ENCODE measurements at regions not wholly inside any gene's neighbourhood (a gene's known extent, or its start where the extent isn't known, plus 50 kb on each side); places are given as distances from the start of the nearest gene placed in this dataset.

DNA sequence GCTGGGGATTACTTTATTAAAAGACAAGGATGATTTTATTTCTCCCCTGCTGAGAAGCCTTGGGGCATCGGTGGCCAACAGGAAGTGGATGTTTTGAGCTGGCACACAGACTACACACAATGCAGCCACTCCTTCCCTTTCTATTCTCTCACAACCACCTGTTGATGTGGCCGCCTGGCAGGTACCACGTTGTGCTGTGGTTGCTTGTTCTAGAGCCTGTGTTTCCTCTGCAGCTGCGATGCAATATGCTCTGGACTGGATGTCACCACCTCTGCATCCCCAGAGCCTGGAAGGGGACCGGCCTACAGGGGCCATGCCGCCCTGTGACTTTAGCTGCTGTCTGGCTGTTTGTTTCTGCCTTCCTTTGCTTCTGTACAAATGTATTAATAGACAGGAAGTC lies 195.7 kb upstream of the CELF2 start:
- TF ChIP-seq ISL1 (CRISPR knock-in tag; IDR thresholded peaks at IDR 0.05): no peak
- TF ChIP-seq ZC3H10 (CRISPR knock-in tag; IDR thresholded peaks at IDR 0.05): no peak
- no peak for TF ChIP-seq ARNTL (CRISPR knock-in tag; IDR thresholded peaks at IDR 0.05; ENCODE audit: borderline replicate concordance, low read depth)
- TF ChIP-seq, protein P1, sequence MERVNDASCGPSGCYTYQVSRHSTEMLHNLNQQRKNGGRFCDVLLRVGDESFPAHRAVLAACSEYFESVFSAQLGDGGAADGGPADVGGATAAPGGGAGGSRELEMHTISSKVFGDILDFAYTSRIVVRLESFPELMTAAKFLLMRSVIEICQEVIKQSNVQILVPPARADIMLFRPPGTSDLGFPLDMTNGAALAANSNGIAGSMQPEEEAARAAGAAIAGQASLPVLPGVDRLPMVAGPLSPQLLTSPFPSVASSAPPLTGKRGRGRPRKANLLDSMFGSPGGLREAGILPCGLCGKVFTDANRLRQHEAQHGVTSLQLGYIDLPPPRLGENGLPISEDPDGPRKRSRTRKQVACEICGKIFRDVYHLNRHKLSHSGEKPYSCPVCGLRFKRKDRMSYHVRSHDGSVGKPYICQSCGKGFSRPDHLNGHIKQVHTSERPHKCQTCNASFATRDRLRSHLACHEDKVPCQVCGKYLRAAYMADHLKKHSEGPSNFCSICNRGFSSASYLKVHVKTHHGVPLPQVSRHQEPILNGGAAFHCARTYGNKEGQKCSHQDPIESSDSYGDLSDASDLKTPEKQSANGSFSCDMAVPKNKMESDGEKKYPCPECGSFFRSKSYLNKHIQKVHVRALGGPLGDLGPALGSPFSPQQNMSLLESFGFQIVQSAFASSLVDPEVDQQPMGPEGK (CRISPR knock-in tag; IDR thresholded peaks at IDR 0.05; ENCODE audit: borderline replicate concordance): no peak
- no peak for TF ChIP-seq SNAI2 (CRISPR knock-in tag; IDR thresholded peaks at IDR 0.05)
- no peak for TF ChIP-seq ZFP30 (CRISPR knock-in tag; IDR thresholded peaks at IDR 0.05)
- TF ChIP-seq TOX (CRISPR knock-in tag; IDR thresholded peaks at IDR 0.05; ENCODE audit: borderline replicate concordance): no peak
- TF ChIP-seq TCF4 (CRISPR knock-in tag; IDR thresholded peaks at IDR 0.05; ENCODE audit: borderline replicate concordance): no peak
- TF ChIP-seq, protein P2, sequence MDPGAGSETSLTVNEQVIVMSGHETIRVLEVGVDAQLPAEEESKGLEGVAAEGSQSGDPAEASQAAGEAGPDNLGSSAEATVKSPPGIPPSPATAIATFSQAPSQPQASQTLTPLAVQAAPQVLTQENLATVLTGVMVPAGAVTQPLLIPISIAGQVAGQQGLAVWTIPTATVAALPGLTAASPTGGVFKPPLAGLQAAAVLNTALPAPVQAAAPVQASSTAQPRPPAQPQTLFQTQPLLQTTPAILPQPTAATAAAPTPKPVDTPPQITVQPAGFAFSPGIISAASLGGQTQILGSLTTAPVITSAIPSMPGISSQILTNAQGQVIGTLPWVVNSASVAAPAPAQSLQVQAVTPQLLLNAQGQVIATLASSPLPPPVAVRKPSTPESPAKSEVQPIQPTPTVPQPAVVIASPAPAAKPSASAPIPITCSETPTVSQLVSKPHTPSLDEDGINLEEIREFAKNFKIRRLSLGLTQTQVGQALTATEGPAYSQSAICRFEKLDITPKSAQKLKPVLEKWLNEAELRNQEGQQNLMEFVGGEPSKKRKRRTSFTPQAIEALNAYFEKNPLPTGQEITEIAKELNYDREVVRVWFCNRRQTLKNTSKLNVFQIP (CRISPR knock-in tag; IDR thresholded peaks at IDR 0.05; ENCODE audit: borderline replicate concordance, low read depth): no peak
- TF ChIP-seq CSDC2 (CRISPR knock-in tag; IDR thresholded peaks at IDR 0.05): no peak
- TF ChIP-seq BACH2 (CRISPR knock-in tag; IDR thresholded peaks at IDR 0.05; ENCODE audit: borderline replicate concordance): no peak
- TF ChIP-seq, protein P3, sequence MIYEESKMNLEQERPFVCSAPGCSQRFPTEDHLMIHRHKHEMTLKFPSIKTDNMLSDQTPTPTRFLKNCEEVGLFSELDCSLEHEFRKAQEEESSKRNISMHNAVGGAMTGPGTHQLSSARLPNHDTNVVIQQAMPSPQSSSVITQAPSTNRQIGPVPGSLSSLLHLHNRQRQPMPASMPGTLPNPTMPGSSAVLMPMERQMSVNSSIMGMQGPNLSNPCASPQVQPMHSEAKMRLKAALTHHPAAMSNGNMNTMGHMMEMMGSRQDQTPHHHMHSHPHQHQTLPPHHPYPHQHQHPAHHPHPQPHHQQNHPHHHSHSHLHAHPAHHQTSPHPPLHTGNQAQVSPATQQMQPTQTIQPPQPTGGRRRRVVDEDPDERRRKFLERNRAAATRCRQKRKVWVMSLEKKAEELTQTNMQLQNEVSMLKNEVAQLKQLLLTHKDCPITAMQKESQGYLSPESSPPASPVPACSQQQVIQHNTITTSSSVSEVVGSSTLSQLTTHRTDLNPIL (CRISPR knock-in tag; IDR thresholded peaks at IDR 0.05; ENCODE audit: low read depth): no peak
- no peak for TF ChIP-seq ZNF70 (CRISPR knock-in tag; IDR thresholded peaks at IDR 0.05)
- no peak for TF ChIP-seq ESRRG (CRISPR knock-in tag; IDR thresholded peaks at IDR 0.05)
- TF ChIP-seq, protein P4, sequence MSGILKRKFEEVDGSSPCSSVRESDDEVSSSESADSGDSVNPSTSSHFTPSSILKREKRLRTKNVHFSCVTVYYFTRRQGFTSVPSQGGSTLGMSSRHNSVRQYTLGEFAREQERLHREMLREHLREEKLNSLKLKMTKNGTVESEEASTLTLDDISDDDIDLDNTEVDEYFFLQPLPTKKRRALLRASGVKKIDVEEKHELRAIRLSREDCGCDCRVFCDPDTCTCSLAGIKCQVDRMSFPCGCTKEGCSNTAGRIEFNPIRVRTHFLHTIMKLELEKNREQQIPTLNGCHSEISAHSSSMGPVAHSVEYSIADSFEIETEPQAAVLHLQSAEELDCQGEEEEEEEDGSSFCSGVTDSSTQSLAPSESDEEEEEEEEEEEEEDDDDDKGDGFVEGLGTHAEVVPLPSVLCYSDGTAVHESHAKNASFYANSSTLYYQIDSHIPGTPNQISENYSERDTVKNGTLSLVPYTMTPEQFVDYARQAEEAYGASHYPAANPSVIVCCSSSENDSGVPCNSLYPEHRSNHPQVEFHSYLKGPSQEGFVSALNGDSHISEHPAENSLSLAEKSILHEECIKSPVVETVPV (CRISPR knock-in tag; IDR thresholded peaks at IDR 0.05): no peak
- no peak for TF ChIP-seq GLIS3 (CRISPR knock-in tag; IDR thresholded peaks at IDR 0.05)
- no peak for TF ChIP-seq RARB (CRISPR knock-in tag; IDR thresholded peaks at IDR 0.05)
- TF ChIP-seq PPARA (CRISPR knock-in tag; IDR thresholded peaks at IDR 0.05; ENCODE audit: borderline replicate concordance): no peak
- no peak for TF ChIP-seq ZFP3 (CRISPR knock-in tag; IDR thresholded peaks at IDR 0.05)
- no peak for TF ChIP-seq ZNF8 (CRISPR knock-in tag; IDR thresholded peaks at IDR 0.05)
- no peak for ATAC-seq

DNA sequence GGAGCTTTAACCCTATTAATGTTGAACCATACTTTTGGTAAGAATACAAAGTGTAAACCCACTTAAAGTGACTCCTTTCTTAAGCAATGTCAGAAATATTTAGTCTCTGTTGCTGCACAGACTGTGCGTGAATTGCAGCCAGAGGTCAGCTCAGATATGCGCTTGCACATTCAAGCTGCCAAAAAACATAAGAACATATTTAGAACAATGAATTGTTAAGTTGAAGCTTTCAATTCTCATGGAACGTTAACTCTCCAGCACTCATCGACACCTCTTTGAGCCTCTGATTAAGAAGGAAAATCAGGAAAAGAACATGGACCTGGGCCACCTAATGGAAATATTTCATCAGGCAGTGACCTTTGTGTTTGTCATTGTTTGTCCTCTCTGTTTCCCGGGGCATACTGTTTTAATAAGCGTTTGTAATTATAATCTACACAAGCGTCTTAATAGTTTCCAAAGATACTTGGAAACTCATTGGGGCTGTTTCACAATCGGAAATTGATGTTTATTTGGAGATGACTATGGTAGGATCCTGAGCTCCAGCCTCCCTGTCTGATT lies 193.0 kb upstream of the CELF2 start:
- ATAC-seq: no peak
- no peak for TF ChIP-seq PPARA (CRISPR knock-in tag; IDR thresholded peaks at IDR 0.05; ENCODE audit: borderline replicate concordance)
- no peak for TF ChIP-seq ZNF8 (CRISPR knock-in tag; IDR thresholded peaks at IDR 0.05)
- no peak for TF ChIP-seq TOX (CRISPR knock-in tag; IDR thresholded peaks at IDR 0.05; ENCODE audit: borderline replicate concordance)
- TF ChIP-seq, protein P1 (CRISPR knock-in tag; IDR thresholded peaks at IDR 0.05; ENCODE audit: borderline replicate concordance): no peak
- TF ChIP-seq, protein P2 (CRISPR knock-in tag; IDR thresholded peaks at IDR 0.05; ENCODE audit: borderline replicate concordance, low read depth): no peak
- no peak for TF ChIP-seq SNAI2 (CRISPR knock-in tag; IDR thresholded peaks at IDR 0.05)
- no peak for TF ChIP-seq ESRRG (CRISPR knock-in tag; IDR thresholded peaks at IDR 0.05)
- TF ChIP-seq ARNTL (CRISPR knock-in tag; IDR thresholded peaks at IDR 0.05; ENCODE audit: borderline replicate concordance, low read depth): no peak
- TF ChIP-seq, protein P4 (CRISPR knock-in tag; IDR thresholded peaks at IDR 0.05): no peak
